ENCODE measurements at regions not wholly inside any gene's neighbourhood (a gene's known extent, or its start where the extent isn't known, plus 50 kb on each side); places are given as distances from the start of the nearest gene placed in this dataset.
"Not testable (repeated sequence)": the region's sequence is repeated elsewhere in the genome, so short reads cannot be mapped to it uniquely, and the experiment has no call there.

DNA sequence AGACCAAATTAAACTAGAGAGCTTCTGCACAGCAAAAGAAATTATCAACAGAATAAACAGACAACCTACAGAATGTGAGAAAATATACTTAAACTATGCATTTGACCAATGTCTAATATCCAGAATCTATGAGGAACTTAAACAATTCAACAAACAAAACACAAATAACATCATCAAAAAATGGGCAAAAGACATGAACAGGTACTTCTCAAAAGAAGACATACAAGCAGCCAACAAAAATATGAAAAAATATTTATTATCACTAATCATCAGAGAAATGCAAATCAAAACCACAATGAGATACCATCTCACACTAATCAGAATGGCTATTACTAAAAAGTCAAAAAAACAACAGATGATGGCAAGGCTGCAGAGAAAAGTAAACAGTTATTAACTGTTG, 236.2 kb upstream of the FAT3 start:
- TF ChIP-seq, protein P1, sequence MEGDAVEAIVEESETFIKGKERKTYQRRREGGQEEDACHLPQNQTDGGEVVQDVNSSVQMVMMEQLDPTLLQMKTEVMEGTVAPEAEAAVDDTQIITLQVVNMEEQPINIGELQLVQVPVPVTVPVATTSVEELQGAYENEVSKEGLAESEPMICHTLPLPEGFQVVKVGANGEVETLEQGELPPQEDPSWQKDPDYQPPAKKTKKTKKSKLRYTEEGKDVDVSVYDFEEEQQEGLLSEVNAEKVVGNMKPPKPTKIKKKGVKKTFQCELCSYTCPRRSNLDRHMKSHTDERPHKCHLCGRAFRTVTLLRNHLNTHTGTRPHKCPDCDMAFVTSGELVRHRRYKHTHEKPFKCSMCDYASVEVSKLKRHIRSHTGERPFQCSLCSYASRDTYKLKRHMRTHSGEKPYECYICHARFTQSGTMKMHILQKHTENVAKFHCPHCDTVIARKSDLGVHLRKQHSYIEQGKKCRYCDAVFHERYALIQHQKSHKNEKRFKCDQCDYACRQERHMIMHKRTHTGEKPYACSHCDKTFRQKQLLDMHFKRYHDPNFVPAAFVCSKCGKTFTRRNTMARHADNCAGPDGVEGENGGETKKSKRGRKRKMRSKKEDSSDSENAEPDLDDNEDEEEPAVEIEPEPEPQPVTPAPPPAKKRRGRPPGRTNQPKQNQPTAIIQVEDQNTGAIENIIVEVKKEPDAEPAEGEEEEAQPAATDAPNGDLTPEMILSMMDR (IDR thresholded peaks at IDR 0.05): not testable (repeated sequence)
- TF ChIP-seq EZH2 (IDR thresholded peaks at IDR 0.05; ENCODE audit: borderline replicate concordance, insufficient read depth, low read depth, low read length, poor library complexity, severe bottlenecking): not testable (repeated sequence)
